GM12878 (cell line): ENCODE measurements at regions not wholly inside any gene's neighbourhood (a gene's known extent, or its start where the extent isn't known, plus 50 kb on each side); places are given as distances from the start of the nearest gene placed in this dataset.

Experiments
- BHLHE40 ChIP-seq, 2 experiments: fragments of 450-650 bp in 1 of 2; IDR thresholded peaks; 2 replicates each; pipeline ENCODE4 v1.6.1; 2011 to 2017; ENCODE audit warnings: low read depth in 2 of 2, borderline replicate concordance in 1 of 2, improper control_type of control experiment in 1 of 2, low read length in 1 of 2, mild to moderate bottlenecking in 1 of 2
- CHD4 ChIP-seq: fragments of 200-600 bp; sonication (generic); IDR thresholded peaks from 2 replicates; pipeline ENCODE4 v1.6.1; 2016; ENCODE audit warnings: mild to moderate bottlenecking
- HDGF ChIP-seq: fragments of 450-650 bp; IDR thresholded peaks from 2 replicates; pipeline ENCODE4 v1.6.1; 2016; ENCODE audit warnings: antibody characterized with exemption
- POLR2A ChIP-seq: IDR thresholded peaks from 2 replicates; pipeline ENCODE4 v1.6.1; 2011; ENCODE audit warnings: low read depth, mild to moderate bottlenecking, low read length
- ZNF207 ChIP-seq: fragments of 450-650 bp; IDR thresholded peaks from 2 replicates; pipeline ENCODE4 v1.6.1; 2014; ENCODE audit warnings: antibody characterized with exemption, mild to moderate bottlenecking, borderline replicate concordance
- ZSCAN29 ChIP-seq: fragments of 450-650 bp; IDR thresholded peaks from 2 replicates; pipeline ENCODE4 v1.6.1; 2017; ENCODE audit warnings: mild to moderate bottlenecking, moderate library complexity

DNA sequence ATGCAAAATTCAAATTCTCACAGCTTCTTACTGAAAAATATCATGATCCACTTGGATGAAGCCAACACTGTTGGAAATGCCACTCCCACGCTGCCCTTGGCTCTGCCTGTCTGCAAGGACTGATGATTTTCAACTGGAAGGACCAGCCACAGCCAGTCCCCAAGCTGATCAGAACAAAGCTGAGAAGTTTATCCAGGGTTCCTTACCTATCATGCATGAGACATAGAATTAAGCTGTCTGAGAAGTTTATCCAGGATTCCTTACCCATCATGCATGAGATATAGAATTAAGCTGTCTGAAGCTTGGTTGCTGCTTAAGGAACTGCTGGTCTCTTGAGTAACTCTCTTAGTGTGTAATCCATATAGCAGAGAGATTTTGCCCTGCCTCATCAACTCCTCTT is 159.8 kb upstream of the TMEM260 start:
- no peak for TF ChIP-seq CHD4
- TF ChIP-seq POLR2A: no peak
- no peak for TF ChIP-seq HDGF
- no peak for TF ChIP-seq BHLHE40 (IDR thresholded peaks at IDR 0.05; ENCODE audit: borderline replicate concordance in 1 of 2, low read depth in 2 of 2, low read length in 1 of 2)
- no peak for TF ChIP-seq ZNF207
- no peak for TF ChIP-seq ZSCAN29
